ENCODE measurements at regions not wholly inside any gene's neighbourhood (a gene's known extent, or its start where the extent isn't known, plus 50 kb on each side); places are given as distances from the start of the nearest gene placed in this dataset.

- no peak for DNase-seq (ENCODE audit: low read depth in 4 of 4, low spot score in 3 of 4)
Measured at GRCh38 chr2:167900435-167901114, 346.8 kb downstream of the STK39 start.

- DNase-seq (ENCODE audit: low read depth in 4 of 4, low spot score in 3 of 4), result no peak
Measured at GRCh38 chr2:167898340-167898739, 349.1 kb downstream of the STK39 start.

GRCh38 chr2:167891841-167892240 lies 355.6 kb downstream of the STK39 start:
- DNase-seq (ENCODE audit: low read depth in 4 of 4, low spot score in 3 of 4), result no peak

- no peak for DNase-seq (ENCODE audit: low read depth in 4 of 4, low spot score in 3 of 4)
Measured at GRCh38 chr2:167890739-167891138, 356.7 kb downstream of the STK39 start.

GRCh38 chr2:167880415-167880814 lies 367.0 kb downstream of the STK39 start:
- DNase-seq (ENCODE audit: low read depth in 4 of 4, low spot score in 3 of 4), result no peak

- no peak for DNase-seq (ENCODE audit: low read depth in 4 of 4, low spot score in 3 of 4)
Measured at GRCh38 chr2:167875529-167875928, 371.9 kb downstream of the STK39 start.

- DNase-seq (ENCODE audit: low read depth in 4 of 4, low spot score in 3 of 4), result no peak
Measured at GRCh38 chr2:167874812-167875211, 372.6 kb downstream of the STK39 start.

GRCh38 chr2:167871286-167871685 lies 376.1 kb downstream of the STK39 start:
- no peak for DNase-seq (ENCODE audit: low read depth in 4 of 4, low spot score in 3 of 4)

- no peak for DNase-seq (ENCODE audit: low read depth in 4 of 4, low spot score in 3 of 4)
Measured at GRCh38 chr2:167869200-167869599, 378.2 kb downstream of the STK39 start.

- DNase-seq (ENCODE audit: low read depth in 4 of 4, low spot score in 3 of 4), result no peak
Measured at GRCh38 chr2:167863377-167863776, 384.0 kb downstream of the STK39 start.

GRCh38 chr2:167862782-167863181 lies 384.6 kb downstream of the STK39 start:
- DNase-seq (ENCODE audit: low read depth in 4 of 4, low spot score in 3 of 4), result peak in 3 of 4 donors; percentile 14 to 20 (median 15)

- DNase-seq (ENCODE audit: low read depth in 4 of 4, low spot score in 3 of 4), result no peak
Measured at GRCh38 chr2:167862296-167862695, 385.1 kb downstream of the STK39 start.

- no peak for DNase-seq (ENCODE audit: low read depth in 4 of 4, low spot score in 3 of 4)
Measured at GRCh38 chr2:167861574-167862193, 385.7 kb downstream of the STK39 start.

GRCh38 chr2:167860082-167860481 lies 387.3 kb downstream of the STK39 start:
- DNase-seq (ENCODE audit: low read depth in 4 of 4, low spot score in 3 of 4), result no peak

- no peak for DNase-seq (ENCODE audit: low read depth in 4 of 4, low spot score in 3 of 4)
Measured at GRCh38 chr2:167859676-167860075, 387.7 kb downstream of the STK39 start.

GRCh38 chr2:167858086-167858485 lies 389.3 kb downstream of the STK39 start:
- no peak for DNase-seq (ENCODE audit: low read depth in 4 of 4, low spot score in 3 of 4)

- no peak for DNase-seq (ENCODE audit: low read depth in 4 of 4, low spot score in 3 of 4)
Measured at GRCh38 chr2:167857416-167857815, 390.0 kb downstream of the STK39 start.

GRCh38 chr2:167856190-167856589 lies 391.2 kb downstream of the STK39 start:
- no peak for DNase-seq (ENCODE audit: low read depth in 4 of 4, low spot score in 3 of 4)

GRCh38 chr2:167855211-167855610 lies 392.2 kb downstream of the STK39 start:
- DNase-seq (ENCODE audit: low read depth in 4 of 4, low spot score in 3 of 4), result no peak

GRCh38 chr2:167853717-167854116 lies 393.7 kb downstream of the STK39 start:
- no peak for DNase-seq (ENCODE audit: low read depth in 4 of 4, low spot score in 3 of 4)

GRCh38 chr2:167851876-167852275 lies 395.5 kb downstream of the STK39 start:
- DNase-seq (ENCODE audit: low read depth in 4 of 4, low spot score in 3 of 4), result no peak

- DNase-seq (ENCODE audit: low read depth in 4 of 4, low spot score in 3 of 4), result no peak
Measured at GRCh38 chr2:167851323-167851860, 396.0 kb downstream of the STK39 start.
